ENCODE measurements at regions not wholly inside any gene's neighbourhood (a gene's known extent, or its start where the extent isn't known, plus 50 kb on each side); places are given as distances from the start of the nearest gene placed in this dataset.

DNA sequence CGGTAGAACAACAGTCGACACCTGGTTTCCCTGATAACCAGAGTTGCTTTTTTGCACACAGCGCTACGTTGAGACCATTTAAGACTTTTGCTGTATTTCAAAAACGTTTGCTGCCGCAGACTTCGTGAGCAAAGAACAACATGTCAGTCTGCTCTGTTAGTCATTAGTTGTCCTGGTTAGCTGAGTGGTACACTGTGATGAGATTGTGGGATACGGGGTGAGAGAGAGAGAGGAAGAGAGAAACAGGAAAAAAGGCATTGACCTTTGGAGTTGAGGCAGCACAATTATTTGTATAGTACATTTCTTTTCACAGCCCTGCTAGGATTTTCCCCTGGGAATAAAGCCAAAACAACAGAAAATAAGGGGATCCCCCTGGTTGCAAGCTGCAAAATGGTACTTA is 306.1 kb upstream of the WWC1 start:
- H2AFZ ChIP-seq (ENCODE audit: low read depth, low read length): no peak overlapping the region
- H3K4me2 ChIP-seq (ENCODE audit: insufficient read depth, low read length): no peak overlapping the region
- no peaks in the 10 kb centered on the region for H3K9me3 ChIP-seq (replicated peaks; ENCODE audit: control insufficient read depth, insufficient read depth, low read length)
- H3K27ac ChIP-seq (ENCODE audit: insufficient read depth, low read depth, low read length): no peak overlapping the region
- POLR2A ChIA-PET: no interaction called here
- no peaks in the 10 kb centered on the region for H3K27me3 ChIP-seq (ENCODE audit: control insufficient read depth in 2 of 2, insufficient read depth in 2 of 2, low read length in 2 of 2)
- H3K79me2 ChIP-seq (ENCODE audit: control insufficient read depth, insufficient read depth, low read length): no peaks in the 10 kb centered on the region
- H3K4me1 ChIP-seq (ENCODE audit: control insufficient read depth, extremely low read depth, insufficient read depth, low read length): no peaks in the 10 kb centered on the region
- no peak overlapping the region for H3K4me3 ChIP-seq (replicated peaks in 1 of 3; ENCODE audit: insufficient read depth in 1 of 3, low read depth in 1 of 3, low read length in 3 of 3)
- H4K20me1 ChIP-seq (replicated peaks; ENCODE audit: control insufficient read depth, extremely low read depth, insufficient read depth, low read length): no peaks in the 10 kb centered on the region
- no peak overlapping the region for H3K9ac ChIP-seq (replicated peaks; ENCODE audit: extremely low read depth, insufficient read depth, low read length)
- dilution Hi-C loops (cut with MboI; ENCODE audit: extremely low pct_ligation_motif_present, low sequenced_read_pairs) (no loop called here), intact Hi-C loops (cut with micrococcal nuclease) (no loop called here)
- DNase-seq (ENCODE audit: low read depth, low spot score): no peak
- TF ChIP-seq POLR2A (IDR thresholded peaks at IDR 0.05; ENCODE audit: low read depth, low read length): no peak
- CTCF ChIA-PET: no interaction called here
- FAIRE-seq: no peak
- no peaks in the 10 kb centered on the region for H3K9me1 ChIP-seq (replicated peaks; ENCODE audit: control insufficient read depth, extremely low read depth, insufficient read depth, low read length)
- BruUV-seq (replicated peaks): no TSS peak
- no peaks in the 10 kb centered on the region for H3K36me3 ChIP-seq (ENCODE audit: control insufficient read depth in 2 of 2, extremely low read depth in 1 of 2, insufficient read depth in 2 of 2, low read length in 2 of 2)

DNA sequence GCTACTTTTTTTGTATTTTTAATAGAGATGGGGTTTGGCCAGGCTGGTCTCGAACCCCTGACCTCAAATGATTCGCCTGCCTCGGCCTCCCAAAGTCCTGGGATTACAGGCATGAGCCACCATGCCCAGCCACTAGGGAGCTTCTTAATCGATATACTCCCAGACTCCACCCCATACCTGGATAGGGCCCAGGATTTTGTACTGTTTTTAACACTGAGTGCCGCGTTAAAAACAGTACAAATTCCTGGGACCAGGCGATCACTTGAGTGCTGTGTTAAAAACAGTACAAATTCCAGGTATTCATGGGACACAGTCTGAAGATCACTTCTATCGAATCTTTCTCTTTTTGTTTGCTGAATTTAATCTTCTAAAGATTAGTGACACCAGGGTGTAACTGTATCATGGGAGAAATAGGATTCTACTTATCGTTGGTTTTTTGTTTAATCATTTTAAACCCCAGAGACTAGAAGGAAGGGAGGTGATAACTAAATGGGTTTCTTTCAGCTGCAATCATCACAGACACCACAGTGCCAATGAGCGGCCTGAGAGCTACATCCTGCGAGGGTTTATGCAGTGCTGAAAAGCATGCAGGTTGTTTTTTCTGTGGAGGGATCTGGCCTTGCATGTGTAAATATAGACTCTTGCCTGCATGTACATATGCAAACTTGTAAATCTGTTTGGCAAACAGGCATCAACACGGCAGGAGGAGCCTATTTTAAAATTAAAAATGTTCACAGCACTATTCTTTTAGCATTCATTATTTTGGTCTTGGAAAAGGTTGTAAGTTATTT is 303.8 kb upstream of the WWC1 start:
- POLR2A ChIA-PET: no interaction called here
- H3K9me1 ChIP-seq (replicated peaks; ENCODE audit: control insufficient read depth, extremely low read depth, insufficient read depth, low read length): no peaks in the 10 kb centered on the region
- H2AFZ ChIP-seq (ENCODE audit: low read depth, low read length): no peak overlapping the region
- no peaks in the 10 kb centered on the region for H4K20me1 ChIP-seq (replicated peaks; ENCODE audit: control insufficient read depth, extremely low read depth, insufficient read depth, low read length)
- no peaks in the 10 kb centered on the region for H3K4me1 ChIP-seq (ENCODE audit: control insufficient read depth, extremely low read depth, insufficient read depth, low read length)
- no peak overlapping the region for H3K4me3 ChIP-seq (replicated peaks in 1 of 3; ENCODE audit: insufficient read depth in 1 of 3, low read depth in 1 of 3, low read length in 3 of 3)
- intact Hi-C loops (cut with micrococcal nuclease): no loop called here
- H3K36me3 ChIP-seq (ENCODE audit: control insufficient read depth in 2 of 2, extremely low read depth in 1 of 2, insufficient read depth in 2 of 2, low read length in 2 of 2): no peaks in the 10 kb centered on the region
- BruUV-seq (replicated peaks): no TSS peak
- TF ChIP-seq EZH2 (IDR thresholded peaks at IDR 0.05; ENCODE audit: borderline replicate concordance, low read depth, low read length, severe bottlenecking) (no peak), MYC (IDR thresholded peaks at IDR 0.05; ENCODE audit: low read depth, low read length) (no peak), JUN (IDR thresholded peaks at IDR 0.05; ENCODE audit: borderline replicate concordance, insufficient read depth, insufficient read length, low read depth) (no peak), POLR2A (IDR thresholded peaks at IDR 0.05; ENCODE audit: low read depth, low read length) (no peak), POLR2AphosphoS5 (IDR thresholded peaks at IDR 0.05; ENCODE audit: insufficient read depth, low read depth, low read length) (no peak)
- TF ChIP-seq, protein P1, sequence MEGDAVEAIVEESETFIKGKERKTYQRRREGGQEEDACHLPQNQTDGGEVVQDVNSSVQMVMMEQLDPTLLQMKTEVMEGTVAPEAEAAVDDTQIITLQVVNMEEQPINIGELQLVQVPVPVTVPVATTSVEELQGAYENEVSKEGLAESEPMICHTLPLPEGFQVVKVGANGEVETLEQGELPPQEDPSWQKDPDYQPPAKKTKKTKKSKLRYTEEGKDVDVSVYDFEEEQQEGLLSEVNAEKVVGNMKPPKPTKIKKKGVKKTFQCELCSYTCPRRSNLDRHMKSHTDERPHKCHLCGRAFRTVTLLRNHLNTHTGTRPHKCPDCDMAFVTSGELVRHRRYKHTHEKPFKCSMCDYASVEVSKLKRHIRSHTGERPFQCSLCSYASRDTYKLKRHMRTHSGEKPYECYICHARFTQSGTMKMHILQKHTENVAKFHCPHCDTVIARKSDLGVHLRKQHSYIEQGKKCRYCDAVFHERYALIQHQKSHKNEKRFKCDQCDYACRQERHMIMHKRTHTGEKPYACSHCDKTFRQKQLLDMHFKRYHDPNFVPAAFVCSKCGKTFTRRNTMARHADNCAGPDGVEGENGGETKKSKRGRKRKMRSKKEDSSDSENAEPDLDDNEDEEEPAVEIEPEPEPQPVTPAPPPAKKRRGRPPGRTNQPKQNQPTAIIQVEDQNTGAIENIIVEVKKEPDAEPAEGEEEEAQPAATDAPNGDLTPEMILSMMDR (IDR thresholded peaks at IDR 0.05; ENCODE audit: extremely low read depth in 1 of 2, insufficient read depth in 1 of 2, low read depth in 1 of 2, low read length in 2 of 2): no peak
- TF ChIP-seq, protein P2, sequence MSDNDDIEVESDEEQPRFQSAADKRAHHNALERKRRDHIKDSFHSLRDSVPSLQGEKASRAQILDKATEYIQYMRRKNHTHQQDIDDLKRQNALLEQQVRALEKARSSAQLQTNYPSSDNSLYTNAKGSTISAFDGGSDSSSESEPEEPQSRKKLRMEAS (IDR thresholded peaks at IDR 0.05; ENCODE audit: insufficient read depth, insufficient read length): no peak
- no peak overlapping the region for H3K9ac ChIP-seq (replicated peaks; ENCODE audit: extremely low read depth, insufficient read depth, low read length)
- dilution Hi-C loops (cut with MboI; ENCODE audit: extremely low pct_ligation_motif_present, low sequenced_read_pairs): no loop called here
- FAIRE-seq: no peak
- H3K9me3 ChIP-seq (replicated peaks; ENCODE audit: control insufficient read depth, insufficient read depth, low read length): no peaks in the 10 kb centered on the region
- H3K79me2 ChIP-seq (ENCODE audit: control insufficient read depth, insufficient read depth, low read length): no peaks in the 10 kb centered on the region
- no peaks in the 10 kb centered on the region for H3K27me3 ChIP-seq (ENCODE audit: control insufficient read depth in 2 of 2, insufficient read depth in 2 of 2, low read length in 2 of 2)
- no peak overlapping the region for H3K4me2 ChIP-seq (ENCODE audit: insufficient read depth, low read length)
- DNase-seq (ENCODE audit: low read depth, low spot score): no peak
- H3K27ac ChIP-seq (ENCODE audit: insufficient read depth, low read depth, low read length): no peak overlapping the region
- CTCF ChIA-PET: no interaction called here

Data from endothelial cell of umbilical vein (primary cell).